Glomerular endothelial cell (primary cell): ENCODE measurements at regions not wholly inside any gene's neighbourhood (a gene's known extent, or its start where the extent isn't known, plus 50 kb on each side); places are given as distances from the start of the nearest gene placed in this dataset.
A peak's percentile ranks its signal among the peaks of the same experiment; 100 is the strongest.

Experiments used
- DNase-seq: peaks from one replicate; pipeline ENCODE4 v3.0.0-alpha.2; 2011; ENCODE audit warnings: low read depth, low spot score; ENCODE audit errors: extremely low read depth

DNA sequence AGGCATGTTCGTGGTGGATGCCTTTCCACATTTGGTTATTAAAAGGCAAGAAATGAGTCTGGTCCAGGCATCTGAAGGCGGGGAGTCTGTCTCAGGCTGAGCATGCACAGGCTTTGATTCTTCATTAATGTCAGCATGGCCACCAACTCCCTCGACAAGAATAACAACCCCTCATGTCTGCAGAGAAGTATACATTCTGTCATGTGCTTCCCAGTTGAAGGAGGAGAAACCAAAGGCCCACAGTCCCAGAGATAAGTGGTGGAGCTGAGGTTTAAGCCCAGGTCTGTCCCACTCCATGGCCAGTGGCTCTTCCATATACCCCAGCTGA lies 61.6 kb upstream of the LAPTM5 start:
- DNase-seq = no peak

DNA sequence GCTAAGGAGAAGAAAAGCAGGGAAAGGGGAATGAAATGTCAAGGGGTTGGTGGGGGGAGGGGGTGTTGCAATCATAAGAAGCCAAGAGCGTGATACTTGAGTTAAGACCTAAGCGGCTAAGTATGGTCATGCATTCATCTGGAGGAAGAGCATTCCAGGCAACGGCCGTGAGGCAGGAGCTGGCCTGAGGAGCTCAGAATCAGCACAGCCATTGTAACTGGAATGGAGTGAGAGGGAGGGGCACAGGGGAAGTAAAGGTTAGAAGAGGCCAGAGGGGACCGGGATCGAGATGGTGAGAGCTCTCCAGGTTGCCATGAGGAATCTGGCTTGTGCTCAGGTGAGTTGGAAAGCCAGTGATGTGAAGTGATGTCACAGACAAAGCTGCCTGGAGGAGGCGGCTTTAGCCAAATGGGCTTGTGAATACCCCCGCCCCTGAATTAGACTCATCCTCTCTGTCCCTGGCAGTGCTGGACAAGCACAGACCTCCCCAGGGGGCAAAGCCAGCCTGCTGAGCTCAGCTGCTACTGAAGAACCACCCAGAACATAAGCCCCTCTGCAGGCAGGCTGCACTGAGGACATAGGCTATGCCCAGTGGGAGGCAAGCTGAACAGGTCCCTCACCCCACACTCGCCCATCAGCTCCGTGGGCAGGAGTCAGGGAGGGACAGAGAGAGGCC lies 61.1 kb upstream of the LAPTM5 start:
- DNase-seq = no peak

DNA sequence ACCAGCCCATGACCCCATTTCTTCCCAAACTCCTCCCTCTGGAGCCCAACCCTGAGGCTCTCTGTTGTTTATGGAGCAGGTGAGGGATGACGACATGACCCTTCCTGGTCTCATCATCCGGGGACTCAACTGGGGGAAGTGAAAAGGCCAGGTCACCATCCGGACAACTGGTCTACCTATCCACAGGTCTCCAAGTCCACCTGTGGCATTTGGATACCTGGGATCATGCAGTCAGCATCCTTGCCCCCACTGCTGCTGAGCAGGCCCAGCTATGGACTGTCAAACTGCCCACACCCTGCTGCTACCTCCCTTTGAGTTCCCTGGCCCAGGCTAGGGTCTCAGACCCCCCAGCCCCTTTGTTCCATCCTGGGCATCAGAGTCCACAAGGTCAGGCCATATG lies 60.0 kb upstream of the LAPTM5 start:
- DNase-seq = no peak

DNA sequence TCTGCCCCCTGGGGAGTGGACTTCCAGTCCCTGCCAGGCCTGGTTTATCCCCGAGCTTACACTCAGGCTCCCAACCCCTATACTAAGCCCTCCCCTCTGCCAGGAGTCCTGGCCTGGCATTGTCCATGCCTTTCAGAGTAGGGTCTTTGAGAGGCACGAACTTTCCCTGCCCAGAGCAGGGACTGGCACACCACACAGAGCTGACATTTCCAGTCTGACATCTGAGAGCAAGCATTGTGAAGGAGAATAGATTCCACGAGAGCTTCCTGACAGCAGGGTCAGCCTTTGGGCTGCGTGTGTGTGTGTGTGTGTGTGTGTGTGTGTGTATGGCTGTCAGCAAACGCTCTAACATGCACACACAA lies 59.5 kb upstream of the LAPTM5 start:
- no peak for DNase-seq

DNA sequence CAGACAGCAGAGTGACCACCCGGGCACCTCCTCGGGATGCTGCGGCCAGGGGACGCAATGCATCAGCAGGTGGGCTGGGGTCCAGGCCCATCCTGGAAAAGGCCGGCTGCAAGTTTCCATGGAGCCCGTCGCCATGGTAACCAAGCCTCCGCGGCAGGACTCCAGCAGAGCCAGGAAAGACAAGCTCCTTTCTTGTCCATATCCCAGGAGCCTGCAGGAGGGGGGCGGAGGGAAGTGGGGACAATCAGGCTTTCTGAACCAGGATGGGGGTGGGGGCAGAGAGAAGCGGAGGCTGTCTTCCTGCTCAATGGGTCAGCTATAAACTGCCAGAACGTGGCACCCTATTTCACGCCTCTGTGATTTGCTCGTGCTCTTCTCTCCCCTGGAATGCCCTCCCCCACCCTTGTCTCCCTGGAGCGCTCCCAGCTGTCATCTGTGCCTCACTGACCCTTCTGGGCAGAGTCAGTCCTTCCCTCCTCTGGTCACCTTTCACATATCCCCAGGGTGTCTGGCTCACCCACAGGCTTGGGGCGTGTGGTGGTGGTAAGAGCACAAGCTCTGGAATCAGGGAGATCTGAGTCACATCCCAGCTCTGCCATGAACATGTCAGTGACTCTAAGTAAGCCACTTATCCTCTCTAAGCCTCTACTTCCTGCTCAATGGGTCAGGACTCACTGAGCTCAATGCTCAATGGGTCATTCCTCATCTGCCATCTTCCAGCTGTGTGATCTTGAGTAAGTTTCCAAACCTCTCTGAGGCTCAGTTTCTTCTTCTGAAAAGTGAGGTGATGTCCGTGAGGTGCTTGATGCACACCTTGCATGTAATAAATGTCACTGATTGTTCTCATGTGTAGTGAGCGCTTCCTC lies 58.9 kb upstream of the LAPTM5 start:
- no peak for DNase-seq

DNA sequence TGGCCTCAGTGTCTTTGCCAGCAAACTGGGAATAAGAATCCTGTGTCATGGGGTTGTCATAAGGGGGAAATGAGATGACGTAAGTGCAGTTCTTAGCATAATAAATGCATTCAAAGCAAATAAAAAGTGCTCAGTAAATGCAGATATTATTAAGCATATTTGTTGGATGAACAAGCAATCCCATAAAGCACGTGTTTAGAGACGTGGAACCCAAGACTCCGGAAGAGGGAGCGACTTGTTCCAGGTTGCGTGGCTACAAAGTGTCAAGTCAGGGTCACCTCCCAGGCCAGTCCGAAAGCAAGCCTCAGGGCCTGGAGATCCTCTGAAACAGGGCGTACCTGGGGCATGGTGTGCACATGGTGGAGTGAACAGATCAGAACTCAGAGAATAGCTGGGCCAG lies 58.0 kb upstream of the LAPTM5 start:
- DNase-seq = no peak

DNA sequence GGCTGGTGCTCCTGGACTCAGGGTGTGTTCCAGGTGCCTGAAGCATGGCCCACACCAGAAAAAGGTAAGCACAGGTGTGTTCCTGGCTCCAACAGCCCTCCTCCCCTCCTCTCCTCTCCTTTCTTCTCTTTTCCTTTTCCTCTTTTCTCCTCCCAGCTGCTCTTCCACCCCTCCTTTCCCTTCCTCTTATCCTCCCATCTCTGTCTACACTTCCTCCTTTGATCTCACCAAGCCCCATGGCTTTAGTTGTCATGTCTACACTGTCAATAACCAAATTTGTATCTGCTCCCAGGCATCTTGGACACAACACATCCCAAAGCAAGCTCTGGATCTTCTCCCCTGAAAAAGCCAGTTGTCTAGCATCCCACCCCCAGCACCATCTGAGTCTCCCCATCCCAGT lies 56.7 kb upstream of the LAPTM5 start:
- DNase-seq = no peak

DNA sequence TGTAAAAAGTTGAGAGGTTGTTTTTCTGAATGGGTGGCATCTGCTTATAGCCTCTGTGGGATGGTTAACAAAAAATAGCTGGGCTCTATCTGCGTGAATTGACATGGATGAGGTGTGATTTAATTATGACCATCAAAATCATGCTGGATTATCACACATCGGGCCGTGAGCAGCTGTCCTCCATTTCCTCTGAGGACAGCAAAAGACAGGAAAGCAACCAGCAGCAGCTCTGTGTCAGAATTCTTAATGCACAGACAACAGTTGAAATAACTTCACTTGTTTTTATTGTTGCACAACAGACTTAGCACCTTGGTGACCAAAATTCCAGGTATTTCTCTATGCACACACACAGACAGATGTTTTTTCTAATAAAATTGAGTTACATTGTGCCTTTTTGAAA lies 54.5 kb upstream of the LAPTM5 start:
- no peak for DNase-seq

DNA sequence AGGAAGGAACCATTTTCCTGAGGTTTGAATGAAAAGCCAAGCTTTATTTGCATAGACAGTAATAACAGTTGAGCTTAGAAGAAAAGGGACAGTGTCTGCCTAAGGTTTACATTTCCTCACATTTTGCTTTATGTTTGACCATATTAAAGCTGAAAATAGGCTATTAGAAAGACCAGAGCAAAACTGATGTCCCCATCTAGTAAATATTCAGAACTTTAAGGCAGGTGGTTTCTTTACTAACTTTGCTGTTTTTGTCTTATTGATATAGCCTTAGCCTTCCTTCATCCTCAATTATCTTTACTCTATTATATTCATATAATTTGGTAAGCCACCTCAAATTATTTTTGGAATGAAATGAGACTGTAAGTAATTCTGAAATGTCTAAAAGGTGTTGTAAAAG lies 53.6 kb upstream of the LAPTM5 start:
- no peak for DNase-seq

DNA sequence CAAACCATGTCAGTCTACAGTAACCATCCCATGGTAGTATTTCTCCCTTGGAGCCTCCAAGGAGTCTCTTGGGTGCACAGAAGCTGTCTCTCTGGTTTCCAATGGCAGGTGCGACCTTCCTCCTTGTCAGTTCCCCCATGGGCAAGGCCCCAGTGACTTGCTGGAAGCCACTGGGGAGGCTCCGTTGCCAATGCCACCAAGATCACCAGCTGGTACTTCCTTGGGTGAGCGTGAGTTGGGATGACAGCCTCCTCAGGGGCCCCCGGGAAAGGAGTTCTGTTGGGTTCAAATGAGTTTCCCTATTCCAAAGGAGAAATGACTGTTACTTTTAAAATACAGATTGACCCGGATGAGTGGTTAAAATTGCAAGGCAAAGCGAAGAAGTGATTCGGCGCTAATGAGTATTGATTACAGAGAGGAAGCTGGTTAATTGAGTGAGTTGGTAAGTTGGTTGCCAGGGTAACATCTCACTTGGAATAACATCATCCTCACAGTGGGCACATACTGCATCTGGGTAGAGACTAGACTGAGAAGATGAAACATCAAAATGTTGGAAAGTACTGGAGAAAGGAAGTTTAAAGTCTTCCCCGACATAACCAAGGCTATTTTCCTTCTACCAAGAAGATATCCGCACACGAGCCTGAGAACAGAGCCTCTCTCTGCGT lies 53.0 kb upstream of the LAPTM5 start:
- no peak for DNase-seq

DNA sequence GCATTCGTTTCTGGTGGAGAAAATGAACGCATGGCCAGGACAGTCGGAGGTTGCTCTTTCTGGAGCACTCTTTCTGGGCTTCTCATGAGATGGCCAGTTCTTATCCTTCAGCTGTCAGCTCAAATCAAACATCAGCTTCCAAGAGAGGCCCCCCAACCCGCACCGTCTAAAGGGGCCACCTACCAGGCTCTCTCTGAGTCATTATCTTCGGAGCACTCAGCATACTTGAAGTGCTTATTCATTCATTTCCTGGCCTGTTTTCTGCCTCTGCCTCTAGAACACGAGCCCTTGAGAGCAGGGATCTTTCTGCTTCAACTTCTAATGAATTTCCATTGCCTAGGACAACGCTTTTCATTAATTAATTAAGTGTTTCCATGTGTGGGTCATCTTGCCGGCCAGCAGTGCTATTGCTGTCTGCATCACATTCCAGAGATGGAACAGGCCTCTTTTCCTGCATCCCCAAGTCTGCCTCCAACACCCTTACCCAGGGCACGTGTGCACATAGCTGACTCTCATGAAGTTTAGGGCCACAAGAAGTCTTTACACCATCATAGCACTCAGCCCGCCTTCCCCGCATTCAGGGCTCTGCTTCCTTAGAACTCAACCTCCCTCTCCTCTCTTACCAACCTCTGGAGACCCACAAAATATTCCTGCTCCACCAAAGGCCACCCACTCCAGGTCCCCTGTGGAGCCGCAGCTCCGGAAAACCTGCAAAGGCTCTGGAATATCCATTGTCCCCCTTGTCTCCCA lies 52.1 kb upstream of the LAPTM5 start:
- peak; percentile 16 for DNase-seq

DNA sequence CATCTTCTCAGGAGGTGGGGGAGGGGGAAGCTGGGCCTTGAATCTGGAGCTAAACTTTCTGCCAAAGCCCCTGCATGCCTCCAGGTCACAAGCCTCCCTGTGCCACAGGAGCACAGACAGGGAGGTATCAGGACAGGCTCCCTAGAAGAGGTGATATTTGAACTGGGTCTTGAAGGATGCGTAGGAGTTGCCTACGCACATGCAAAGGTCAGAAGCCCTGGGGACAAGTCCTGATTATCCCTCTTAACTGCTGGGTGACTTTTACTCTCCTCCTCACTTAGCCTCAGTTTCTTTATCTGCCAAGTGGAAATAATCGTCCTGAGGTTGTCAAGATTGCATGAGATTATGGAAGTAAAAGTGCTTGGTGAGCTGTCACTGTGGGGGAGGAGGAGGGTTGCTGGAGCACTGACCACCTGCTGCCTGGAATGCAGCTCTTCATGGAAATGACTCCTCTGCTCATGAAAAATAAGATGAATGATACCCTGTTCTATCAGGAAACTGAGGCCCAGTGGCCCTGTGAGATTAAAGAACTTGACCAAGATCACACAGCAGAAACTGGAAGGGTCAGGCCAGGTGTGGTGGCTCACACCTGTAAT lies 50.6 kb upstream of the LAPTM5 start:
- no peak for DNase-seq

DNA sequence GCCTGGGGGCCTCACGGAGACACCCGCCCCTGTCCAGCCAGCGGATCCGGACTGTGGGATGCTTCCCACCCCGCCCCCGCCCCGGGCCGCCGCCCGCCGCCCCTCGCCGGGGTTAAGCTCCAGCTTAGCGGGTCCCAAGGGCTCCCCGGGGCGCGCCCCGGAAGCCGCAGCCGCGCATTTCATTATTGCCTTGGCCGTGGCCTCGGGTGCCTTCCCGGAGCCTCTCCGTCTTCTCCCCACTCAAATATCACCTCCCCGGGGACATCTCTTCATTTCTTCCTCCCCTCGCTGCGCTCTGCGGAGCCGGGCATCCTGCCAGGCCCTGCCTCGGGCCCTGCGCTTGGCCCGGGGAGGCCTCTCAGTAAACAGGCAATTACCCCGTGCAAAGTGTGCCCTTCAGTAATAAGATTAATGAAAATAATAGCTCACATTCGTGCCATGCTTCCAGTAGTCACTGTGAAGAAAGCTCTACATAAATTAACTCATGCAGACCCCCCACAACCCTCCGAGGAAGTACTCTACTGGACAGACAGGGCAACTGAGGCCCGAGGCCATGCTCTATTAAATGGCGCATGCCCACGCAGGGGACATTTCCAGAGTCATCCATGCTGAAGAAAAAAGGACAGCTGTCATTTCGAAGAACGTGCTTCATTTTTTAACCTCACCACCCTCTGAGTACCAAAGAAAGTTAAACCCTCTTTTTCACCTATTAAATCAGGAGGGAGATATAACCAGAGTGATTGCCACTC lies 49.9 kb upstream of the LAPTM5 start:
- no peak for DNase-seq
